CD8-positive, alpha-beta memory T cell (primary cell): ENCODE measurements at regions not wholly inside any gene's neighbourhood (a gene's known extent, or its start where the extent isn't known, plus 50 kb on each side); places are given as distances from the start of the nearest gene placed in this dataset.

Experiments
- CTCF ChIA-PET: fragments of 350-600 bp; sonication (Branson Sonifier 250); formaldehyde crosslinking; loops from one replicate; lab custom pipeline; 2021; ENCODE audit warnings: antibody characterized with exemption; lab: Charles Lee
- POLR2A ChIA-PET: fragments of 350-600 bp; sonication (Branson Sonifier 250); formaldehyde crosslinking; loops from one replicate; lab custom pipeline; 2021; ENCODE audit warnings: antibody characterized with exemption; lab: Charles Lee
- DNase-seq, 5 donors: peaks; one replicate each; pipeline versions ENCODE4 v3.0.0 to v3.0.0-alpha.2; 2020 to 2022; ENCODE audit warnings: mixed read lengths in 1 of 5
- H3K27ac ChIP-seq: one replicate; pipeline ENCODE4 v1.7.0; 2013; ENCODE audit warnings: low read depth, mild to moderate bottlenecking, low read length, moderate library complexity
- H3K27me3 ChIP-seq: 2 replicates; pipeline ENCODE4 v1.7.0; 2013; ENCODE audit warnings: low read length, mild to moderate bottlenecking; ENCODE audit not compliant: insufficient read depth, poor library complexity, severe bottlenecking
- H3K36me3 ChIP-seq: 2 replicates; pipeline ENCODE4 v1.7.0; 2013; ENCODE audit warnings: mild to moderate bottlenecking, low read length, moderate library complexity; ENCODE audit not compliant: insufficient read depth
- H3K4me1 ChIP-seq: 2 replicates; pipeline ENCODE4 v1.7.0; 2013; ENCODE audit warnings: mild to moderate bottlenecking, low read length, moderate library complexity; ENCODE audit not compliant: insufficient read depth
- H3K4me3 ChIP-seq: 2 replicates; pipeline ENCODE4 v1.7.0; 2013; ENCODE audit warnings: mild to moderate bottlenecking, low read length
- H3K9me3 ChIP-seq: 2 replicates; pipeline ENCODE4 v1.7.0; 2013; ENCODE audit warnings: mild to moderate bottlenecking, low read length
- H3K27ac Mint-ChIP-seq, 8 donors: one replicate each; pipeline ENCODE4 v1.8.0; 2020 to 2021; ENCODE audit warnings: mixed read lengths in 8 of 8, mild to moderate bottlenecking in 6 of 8, inconsistent platforms in 3 of 8, moderate library complexity in 3 of 8
- H3K27me3 Mint-ChIP-seq, 2 donors: one replicate each; pipeline ENCODE4 v1.8.0; 2020 to 2021; ENCODE audit warnings: mixed read lengths in 2 of 2, mild to moderate bottlenecking in 1 of 2, moderate library complexity in 1 of 2
- H3K36me3 Mint-ChIP-seq, 3 donors: one replicate each; pipeline ENCODE4 v1.8.0; 2020 to 2021; ENCODE audit warnings: mixed read lengths in 3 of 3, inconsistent platforms in 1 of 3, mild to moderate bottlenecking in 1 of 3
- H3K4me1 Mint-ChIP-seq, 3 donors: one replicate each; pipeline ENCODE4 v1.8.0; 2020 to 2021; ENCODE audit warnings: mixed read lengths in 3 of 3, inconsistent platforms in 1 of 3, mild to moderate bottlenecking in 1 of 3
- H3K4me3 Mint-ChIP-seq, 7 donors: one replicate each; pipeline ENCODE4 v1.8.0; 2020 to 2021; ENCODE audit warnings: mixed read lengths in 7 of 7, mild to moderate bottlenecking in 6 of 7, moderate library complexity in 4 of 7, inconsistent platforms in 2 of 7
- H3K9me3 Mint-ChIP-seq, 5 donors: one replicate each; pipeline ENCODE4 v1.8.0; 2020 to 2022; ENCODE audit warnings: mixed read lengths in 5 of 5, mild to moderate bottlenecking in 3 of 5, moderate library complexity in 2 of 5, inconsistent platforms in 1 of 5

DNA sequence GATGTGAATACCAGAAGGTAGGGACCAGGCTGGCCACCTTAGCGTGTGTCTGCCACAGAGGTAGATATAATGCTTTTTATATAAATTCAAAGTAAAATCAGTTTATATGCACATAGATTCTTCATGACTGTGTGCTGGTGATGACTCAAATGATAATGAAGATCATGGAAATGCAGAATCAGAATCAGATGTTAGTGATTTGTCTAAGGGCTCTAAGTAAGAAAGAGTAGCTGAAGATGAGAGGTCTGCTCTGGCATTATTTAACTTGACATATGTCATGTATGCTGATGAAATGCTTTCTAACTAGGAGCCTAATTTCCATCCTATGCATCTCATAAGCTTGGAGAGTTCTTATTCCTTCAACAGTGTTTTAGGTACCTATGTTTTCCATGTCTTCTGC is 50.3 kb upstream of the DPH6 start:
- no peaks in the 10 kb centered on the region for H3K27me3 ChIP-seq
- no peak for DNase-seq
- ChIA-PET POLR2A (no interaction called here), CTCF (no interaction called here)
- H3K9me3 ChIP-seq = no peaks in the 10 kb centered on the region
- no peaks in the 10 kb centered on the region for H3K36me3 ChIP-seq
- no peak overlapping the region for H3K4me3 Mint-ChIP-seq
- no peaks in the 10 kb centered on the region for H3K4me1 ChIP-seq
- H3K4me1 Mint-ChIP-seq = no peaks in the 10 kb centered on the region
- H3K36me3 Mint-ChIP-seq = no peaks in the 10 kb centered on the region
- H3K4me3 ChIP-seq = no peak overlapping the region
- peaks cover 0 to 3% (median 2%) of the 10 kb centered on the region in 5 donors for H3K9me3 Mint-ChIP-seq
- no peak overlapping the region for H3K27ac ChIP-seq
- no peak overlapping the region for H3K27ac Mint-ChIP-seq
- peaks cover 1 to 18% of the 10 kb centered on the region in 2 donors for H3K27me3 Mint-ChIP-seq

DNA sequence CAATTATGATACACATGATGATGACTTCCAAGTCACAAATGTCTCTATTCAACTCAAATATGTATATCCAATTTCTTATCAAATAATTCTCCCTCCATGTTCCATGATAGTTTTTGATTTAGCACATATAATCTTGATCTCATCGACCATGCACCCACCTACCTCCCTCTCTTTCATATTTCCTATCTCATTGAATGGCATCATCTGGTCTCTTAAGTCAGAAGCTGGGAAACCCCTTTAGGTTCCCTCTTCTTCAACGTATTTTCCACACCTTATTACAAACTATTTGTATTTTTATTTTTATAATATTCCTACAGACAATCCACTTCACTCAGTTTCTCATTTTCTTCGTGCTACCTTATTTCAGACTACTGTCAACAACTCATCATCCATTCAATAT is 56.9 kb upstream of the DPH6 start:
- H3K9me3 Mint-ChIP-seq = peaks cover 0 to 2% (median 0%) of the 10 kb centered on the region in 5 donors
- peaks cover 0 to 18% of the 10 kb centered on the region in 2 donors for H3K27me3 Mint-ChIP-seq
- H3K4me3 ChIP-seq = no peak overlapping the region
- DNase-seq = no peak
- no peaks in the 10 kb centered on the region for H3K4me1 ChIP-seq
- ChIA-PET CTCF (no interaction called here), POLR2A (no interaction called here)
- H3K36me3 Mint-ChIP-seq = no peaks in the 10 kb centered on the region
- H3K27ac ChIP-seq = no peak overlapping the region
- no peaks in the 10 kb centered on the region for H3K27me3 ChIP-seq
- H3K9me3 ChIP-seq = no peaks in the 10 kb centered on the region
- H3K4me3 Mint-ChIP-seq = no peak overlapping the region
- no peaks in the 10 kb centered on the region for H3K36me3 ChIP-seq
- no peak overlapping the region for H3K27ac Mint-ChIP-seq
- H3K4me1 Mint-ChIP-seq = no peaks in the 10 kb centered on the region

GRCh38 chr15:35603301-35603700 is 57.3 kb upstream of the DPH6 start:
- POLR2A ChIA-PET = no interaction called here
- no peaks in the 10 kb centered on the region for H3K4me1 Mint-ChIP-seq

DNA sequence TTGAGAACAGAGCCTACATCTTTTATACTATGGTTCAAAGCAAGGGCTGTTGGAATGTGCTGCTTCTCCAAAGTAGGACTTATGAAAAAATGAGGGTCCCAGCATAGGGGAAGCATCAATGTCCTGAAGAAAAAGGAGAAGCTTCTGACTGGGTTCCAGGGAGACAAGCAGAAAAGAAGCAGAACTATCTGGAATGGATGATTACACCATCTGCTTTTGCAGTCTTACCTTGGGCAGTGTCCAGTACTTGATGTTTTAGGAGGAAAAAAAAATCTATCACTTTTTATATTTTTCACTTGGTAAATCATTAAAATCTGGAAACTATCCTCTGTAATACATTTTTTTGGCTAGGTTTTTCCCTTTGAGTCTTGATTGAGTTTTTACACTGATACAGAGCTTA is 57.9 kb upstream of the DPH6 start:
- H3K27ac ChIP-seq = no peak overlapping the region
- Mint-ChIP-seq H3K9me3 (peaks cover 0 to 2% (median 0%) of the 10 kb centered on the region in 5 donors), H3K36me3 (no peaks in the 10 kb centered on the region), H3K27ac (no peak overlapping the region), H3K27me3 (peaks cover 0 to 14% of the 10 kb centered on the region in 2 donors), H3K4me3 (no peak overlapping the region), H3K4me1 (no peaks in the 10 kb centered on the region)
- no peaks in the 10 kb centered on the region for H3K36me3 ChIP-seq
- H3K4me1 ChIP-seq = no peaks in the 10 kb centered on the region
- ChIA-PET POLR2A (no interaction called here), CTCF (no interaction called here)
- no peak for DNase-seq
- H3K27me3 ChIP-seq = no peaks in the 10 kb centered on the region
- H3K4me3 ChIP-seq = no peak overlapping the region
- no peaks in the 10 kb centered on the region for H3K9me3 ChIP-seq

More at GRCh38 chr15:35603301-35603700, 57.3 kb upstream of the DPH6 start:
- H3K27me3 Mint-ChIP-seq = peaks cover 0 to 18% of the 10 kb centered on the region in 2 donors
- H3K36me3 Mint-ChIP-seq = no peaks in the 10 kb centered on the region
- no peaks in the 10 kb centered on the region for H3K4me1 ChIP-seq
- CTCF ChIA-PET = no interaction called here
- H3K27ac ChIP-seq = no peak overlapping the region
- no peak overlapping the region for H3K4me3 Mint-ChIP-seq
- no peaks in the 10 kb centered on the region for H3K9me3 ChIP-seq
- no peaks in the 10 kb centered on the region for H3K27me3 ChIP-seq
- H3K4me3 ChIP-seq = no peak overlapping the region
- H3K9me3 Mint-ChIP-seq = peaks cover 0 to 2% (median 0%) of the 10 kb centered on the region in 5 donors
- no peak overlapping the region for H3K27ac Mint-ChIP-seq
- H3K36me3 ChIP-seq = no peaks in the 10 kb centered on the region
- no peak for DNase-seq

DNA sequence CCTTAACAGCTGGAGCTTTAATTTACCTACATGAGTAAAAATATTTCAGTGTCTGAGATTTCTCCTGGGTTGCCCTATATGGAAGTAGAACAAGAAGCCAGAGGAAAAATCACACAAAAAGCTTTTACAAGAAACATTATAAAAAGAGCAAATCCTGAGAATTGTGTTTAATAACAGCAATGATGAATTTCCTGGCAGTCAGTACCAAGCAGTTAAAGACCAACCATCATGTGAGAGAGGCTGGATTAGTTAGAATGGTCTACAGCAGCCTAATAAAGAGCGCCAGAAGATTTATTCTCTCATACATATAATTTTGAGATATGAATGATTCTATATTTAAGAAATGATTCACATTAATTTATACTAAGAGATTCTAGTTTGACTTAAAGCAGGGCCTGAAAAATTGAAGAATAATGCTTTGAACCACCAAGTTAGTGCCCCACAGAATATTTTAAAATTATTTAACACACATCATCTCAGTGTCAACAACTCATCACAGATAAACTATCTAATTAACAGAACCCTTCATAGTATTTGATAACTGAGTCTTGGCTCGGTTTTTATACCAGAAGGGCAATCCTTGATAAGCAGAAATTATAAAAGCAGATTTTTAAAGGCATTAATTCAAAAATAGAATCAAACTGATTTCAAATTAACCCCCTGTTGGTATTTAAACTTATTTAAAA is 59.9 kb upstream of the DPH6 start:
- ChIA-PET CTCF (no interaction called here), POLR2A (no interaction called here)
- Mint-ChIP-seq H3K27me3 (peaks cover 0 to 6% of the 10 kb centered on the region in 2 donors), H3K36me3 (no peaks in the 10 kb centered on the region), H3K4me3 (no peak overlapping the region), H3K9me3 (peaks cover 0 to 8% (median 3%) of the 10 kb centered on the region in 5 donors), H3K27ac (no peak overlapping the region), H3K4me1 (no peaks in the 10 kb centered on the region)
- no peak for DNase-seq
- Histone ChIP-seq H3K9me3 (no peaks in the 10 kb centered on the region), H3K4me3 (no peak overlapping the region), H3K4me1 (no peaks in the 10 kb centered on the region), H3K27me3 (no peaks in the 10 kb centered on the region), H3K36me3 (no peaks in the 10 kb centered on the region), H3K27ac (no peak overlapping the region)

DNA sequence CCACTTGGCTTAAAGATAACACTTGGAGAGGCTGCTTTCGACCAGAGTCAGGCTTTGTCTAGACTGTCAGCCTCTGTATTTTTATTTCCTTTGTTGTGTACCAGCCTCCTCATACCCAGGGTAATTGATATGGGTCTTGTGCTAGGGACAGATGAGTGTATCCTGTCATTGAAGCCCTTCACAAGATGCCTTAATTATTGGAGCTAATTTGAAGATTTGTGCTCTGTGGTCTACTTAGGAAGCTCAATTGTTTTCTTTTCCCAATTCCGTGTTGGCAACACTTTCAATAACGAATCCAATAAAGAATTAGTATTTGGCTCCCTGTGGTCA is 60.5 kb upstream of the DPH6 start:
- no peak for DNase-seq
- CTCF ChIA-PET = no interaction called here
- Histone ChIP-seq H3K4me1 (no peaks in the 10 kb centered on the region), H3K9me3 (no peaks in the 10 kb centered on the region), H3K27me3 (no peaks in the 10 kb centered on the region), H3K27ac (no peak overlapping the region), H3K4me3 (no peak overlapping the region), H3K36me3 (no peaks in the 10 kb centered on the region)
- no peaks in the 10 kb centered on the region for H3K36me3 Mint-ChIP-seq
- no peak overlapping the region for H3K4me3 Mint-ChIP-seq
- H3K27me3 Mint-ChIP-seq = peaks cover 0 to 6% of the 10 kb centered on the region in 2 donors
- H3K4me1 Mint-ChIP-seq = no peaks in the 10 kb centered on the region
- POLR2A ChIA-PET = no interaction called here
- H3K27ac Mint-ChIP-seq = no peak overlapping the region
- peaks cover 0 to 8% (median 3%) of the 10 kb centered on the region in 5 donors for H3K9me3 Mint-ChIP-seq

DNA sequence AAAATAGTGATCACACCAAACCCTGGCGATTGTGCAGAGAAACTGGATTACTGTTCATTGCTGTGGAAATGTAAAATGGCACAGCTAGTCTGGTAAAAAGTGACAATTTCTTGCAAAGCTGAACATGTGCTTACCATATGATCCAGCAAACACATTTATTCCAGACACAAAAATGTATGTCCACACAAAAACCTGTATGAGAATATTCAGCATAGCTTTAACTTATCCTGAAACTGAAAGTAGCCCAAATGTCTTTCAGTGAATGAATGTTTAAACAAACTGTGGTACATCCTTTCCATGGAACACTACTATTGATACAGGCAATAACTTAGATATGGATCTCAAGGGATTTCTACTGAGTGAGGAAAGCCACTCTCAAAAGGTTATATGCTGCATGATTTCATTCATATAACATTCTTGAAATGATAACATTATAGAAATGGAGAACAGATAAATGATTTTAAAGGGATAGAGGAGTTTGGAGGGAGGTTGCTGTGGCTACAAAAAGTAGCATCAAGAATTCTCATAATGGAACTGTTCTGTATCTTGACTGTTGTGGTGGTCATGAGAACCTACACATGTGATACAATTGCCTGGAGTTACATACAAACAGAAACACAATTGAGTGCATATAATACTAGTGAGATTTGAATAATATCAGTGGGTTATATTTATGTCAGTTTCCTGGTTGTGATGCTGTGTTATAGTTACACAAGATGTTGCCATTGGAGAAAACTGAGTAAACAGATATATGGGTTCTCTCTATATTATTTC is 70.7 kb upstream of the DPH6 start:
- ChIA-PET CTCF (no interaction called here), POLR2A (no interaction called here)
- no peaks in the 10 kb centered on the region for H3K36me3 ChIP-seq
- Mint-ChIP-seq H3K27me3 (peaks cover 10 to 22% of the 10 kb centered on the region in 2 donors), H3K9me3 (peaks cover 8 to 13% (median 9%) of the 10 kb centered on the region in 5 donors), H3K4me1 (no peaks in the 10 kb centered on the region), H3K4me3 (no peak overlapping the region), H3K36me3 (peaks cover 0 to 4% (median 0%) of the 10 kb centered on the region in 3 donors), H3K27ac (no peak overlapping the region)
- H3K4me3 ChIP-seq = no peak overlapping the region
- no peaks in the 10 kb centered on the region for H3K4me1 ChIP-seq
- no peak overlapping the region for H3K27ac ChIP-seq
- H3K9me3 ChIP-seq = no peaks in the 10 kb centered on the region
- DNase-seq = no peak
- no peaks in the 10 kb centered on the region for H3K27me3 ChIP-seq

GRCh38 chr15:35618260-35619188 is 72.6 kb upstream of the DPH6 start:
- no peak overlapping the region for H3K27ac Mint-ChIP-seq
- no peak overlapping the region for H3K4me3 ChIP-seq
- no peaks in the 10 kb centered on the region for H3K36me3 ChIP-seq
- ChIA-PET CTCF (no interaction called here), POLR2A (no interaction called here)
- peaks cover 0 to 4% (median 0%) of the 10 kb centered on the region in 3 donors for H3K36me3 Mint-ChIP-seq
- no peaks in the 10 kb centered on the region for H3K4me1 ChIP-seq
- H3K27me3 ChIP-seq = no peaks in the 10 kb centered on the region
- no peak for DNase-seq
- no peak overlapping the region for H3K27ac ChIP-seq
- peaks cover 7 to 27% of the 10 kb centered on the region in 2 donors for H3K27me3 Mint-ChIP-seq
- H3K4me3 Mint-ChIP-seq = no peak overlapping the region
- no peaks in the 10 kb centered on the region for H3K4me1 Mint-ChIP-seq
- no peaks in the 10 kb centered on the region for H3K9me3 ChIP-seq
- H3K9me3 Mint-ChIP-seq = peaks cover 4 to 11% (median 5%) of the 10 kb centered on the region in 5 donors
